Caco-2 (cell line): ENCODE measurements at regions not wholly inside any gene's neighbourhood (a gene's known extent, or its start where the extent isn't known, plus 50 kb on each side); places are given as distances from the start of the nearest gene placed in this dataset.
"Not testable (repeated sequence)": the region's sequence is repeated elsewhere in the genome, so short reads cannot be mapped to it uniquely, and the experiment has no call there.

Experiments
- BruUV-seq: library from RNA; stranded (reverse); fragments of 400-500 nt; replicated peaks from 2 replicates; lab custom pipeline; 2021; lab: Mats Ljungman, UMichigan
- CTCF ChIA-PET: fragments of 300-600 bp; sonication (Branson Sonifier 250); formaldehyde crosslinking; loops from one replicate; lab custom pipeline; 2022; ENCODE audit warnings: antibody characterized with exemption; lab: Charles Lee
- POLR2A ChIA-PET: fragments of 300-600 bp; sonication (Branson Sonifier 250); formaldehyde crosslinking; loops from one replicate; lab custom pipeline; 2022; ENCODE audit warnings: antibody characterized with exemption; lab: Charles Lee
- DNase-seq, 2 experiments: peaks; one replicate each; pipeline versions ENCODE4 v3.0.0 to v3.0.0-alpha.2; 2020 to 2022
- H3K27me3 ChIP-seq: replicated peaks from 2 replicates; pipeline ENCODE4 v1.6.0; 2011; ENCODE audit warnings: low read length; ENCODE audit not compliant: control insufficient read depth, insufficient read depth
- H3K36me3 ChIP-seq: 2 replicates; pipeline ENCODE4 v1.5.1; 2011; ENCODE audit warnings: low read length; ENCODE audit not compliant: control insufficient read depth, insufficient read depth
- H3K4me1 ChIP-seq: fragments of 250-450 bp; sonication (Bioruptor Pico); 2 replicates; pipeline ENCODE4 v1.5.1; 2020; ENCODE audit warnings: mild to moderate bottlenecking
- H3K4me3 ChIP-seq: 2 replicates; pipeline ENCODE4 v1.5.1; 2011; ENCODE audit warnings: low read depth, mild to moderate bottlenecking, control low read depth, low read length
- H3K9me3 ChIP-seq: fragments of 250-450 bp; sonication (Bioruptor Pico); 2 replicates; pipeline ENCODE4 v1.5.1; 2020; ENCODE audit warnings: mild to moderate bottlenecking, moderate library complexity
- H3K27ac Mint-ChIP-seq: one replicate; pipeline ENCODE4 v1.8.0; 2022; ENCODE audit warnings: mixed read lengths; ENCODE audit not compliant: unreplicated experiment
- H3K27me3 Mint-ChIP-seq: one replicate; pipeline ENCODE4 v1.8.0; 2022; ENCODE audit warnings: mixed read lengths; ENCODE audit not compliant: insufficient read depth, unreplicated experiment
- H3K36me3 Mint-ChIP-seq: one replicate; pipeline ENCODE4 v1.8.0; 2022; ENCODE audit warnings: mild to moderate bottlenecking, mixed read lengths; ENCODE audit not compliant: insufficient read depth, unreplicated experiment
- H3K4me1 Mint-ChIP-seq: one replicate; pipeline ENCODE4 v1.8.0; 2022; ENCODE audit warnings: low read depth, mixed read lengths; ENCODE audit not compliant: unreplicated experiment
- H3K4me3 Mint-ChIP-seq: one replicate; pipeline ENCODE4 v1.8.0; 2022; ENCODE audit warnings: mild to moderate bottlenecking, moderate library complexity, mixed read lengths; ENCODE audit not compliant: unreplicated experiment
- H3K9me3 Mint-ChIP-seq: one replicate; pipeline ENCODE4 v1.8.0; 2022; ENCODE audit warnings: mixed read lengths; ENCODE audit not compliant: unreplicated experiment
- intact Hi-C: fragments of 100-400 bp; cut with micrococcal nuclease; formaldehyde crosslinking; loops from one replicate; pipeline ENCODE4 v1.10.0; 2022; ENCODE audit not compliant: unreplicated experiment
- TF ChIP-seq, protein P1 (sequence below), 2 experiments: fragments of 200-600 bp in 1 of 2; IDR thresholded peaks; 1 replicate in 1 of 2; 2 replicates in 1 of 2; pipeline versions ENCODE4 v1.5.1 to v1.8.0; 2011 to 2022; ENCODE audit warnings: antibody characterized with exemption in 1 of 2, control low read depth in 1 of 2, inconsistent platforms in 1 of 2, low read depth in 1 of 2, low read length in 1 of 2, mild to moderate bottlenecking in 1 of 2, moderate library complexity in 1 of 2; ENCODE audit not compliant: insufficient read depth in 1 of 2, severe bottlenecking in 1 of 2, unreplicated experiment in 1 of 2

DNA sequence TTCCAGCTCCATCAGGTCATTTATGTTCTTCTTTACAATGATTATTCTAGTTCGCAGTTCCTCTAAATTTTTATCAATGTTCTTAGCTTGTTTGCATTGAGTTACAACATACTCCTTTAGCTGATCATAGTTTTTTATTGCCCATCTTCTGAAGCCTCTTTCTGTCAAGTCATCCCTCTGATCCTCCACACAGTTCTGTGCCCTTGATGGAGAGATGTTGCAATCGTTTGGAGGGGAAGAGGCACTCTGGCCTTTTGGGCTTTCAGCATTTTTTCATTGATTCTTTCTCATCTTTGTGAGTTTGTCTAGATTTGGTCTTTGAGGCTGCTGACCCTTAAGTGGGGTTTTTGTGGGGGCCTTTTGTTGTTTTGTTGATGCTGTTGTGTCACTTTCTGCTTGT, 234.6 kb upstream of the CBLB start:
- Mint-ChIP-seq H3K36me3 (no peaks in the 10 kb centered on the region), H3K27ac (no peak overlapping the region), H3K4me3 (no peak overlapping the region), H3K4me1 (no peaks in the 10 kb centered on the region), H3K27me3 (no peaks in the 10 kb centered on the region), H3K9me3 (peaks cover 44% of the 10 kb centered on the region)
- POLR2A ChIA-PET: no interaction called here
- H3K4me3 ChIP-seq: no peak overlapping the region
- no TSS peak for BruUV-seq
- intact Hi-C loops: no loop called here
- no peaks in the 10 kb centered on the region; the same call in 1 of the 2 replicates for H3K4me1 ChIP-seq
- DNase-seq: no peak
- no peaks in the 10 kb centered on the region for H3K36me3 ChIP-seq
- no peaks in the 10 kb centered on the region for H3K9me3 ChIP-seq
- CTCF ChIA-PET: no interaction called here
- H3K27me3 ChIP-seq: no peaks in the 10 kb centered on the region
- TF ChIP-seq, protein P1, sequence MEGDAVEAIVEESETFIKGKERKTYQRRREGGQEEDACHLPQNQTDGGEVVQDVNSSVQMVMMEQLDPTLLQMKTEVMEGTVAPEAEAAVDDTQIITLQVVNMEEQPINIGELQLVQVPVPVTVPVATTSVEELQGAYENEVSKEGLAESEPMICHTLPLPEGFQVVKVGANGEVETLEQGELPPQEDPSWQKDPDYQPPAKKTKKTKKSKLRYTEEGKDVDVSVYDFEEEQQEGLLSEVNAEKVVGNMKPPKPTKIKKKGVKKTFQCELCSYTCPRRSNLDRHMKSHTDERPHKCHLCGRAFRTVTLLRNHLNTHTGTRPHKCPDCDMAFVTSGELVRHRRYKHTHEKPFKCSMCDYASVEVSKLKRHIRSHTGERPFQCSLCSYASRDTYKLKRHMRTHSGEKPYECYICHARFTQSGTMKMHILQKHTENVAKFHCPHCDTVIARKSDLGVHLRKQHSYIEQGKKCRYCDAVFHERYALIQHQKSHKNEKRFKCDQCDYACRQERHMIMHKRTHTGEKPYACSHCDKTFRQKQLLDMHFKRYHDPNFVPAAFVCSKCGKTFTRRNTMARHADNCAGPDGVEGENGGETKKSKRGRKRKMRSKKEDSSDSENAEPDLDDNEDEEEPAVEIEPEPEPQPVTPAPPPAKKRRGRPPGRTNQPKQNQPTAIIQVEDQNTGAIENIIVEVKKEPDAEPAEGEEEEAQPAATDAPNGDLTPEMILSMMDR (IDR thresholded peaks at IDR 0.05; ENCODE audit: insufficient read depth in 1 of 2, low read depth in 1 of 2, low read length in 1 of 2, severe bottlenecking in 1 of 2, unreplicated experiment in 1 of 2): no peak

DNA sequence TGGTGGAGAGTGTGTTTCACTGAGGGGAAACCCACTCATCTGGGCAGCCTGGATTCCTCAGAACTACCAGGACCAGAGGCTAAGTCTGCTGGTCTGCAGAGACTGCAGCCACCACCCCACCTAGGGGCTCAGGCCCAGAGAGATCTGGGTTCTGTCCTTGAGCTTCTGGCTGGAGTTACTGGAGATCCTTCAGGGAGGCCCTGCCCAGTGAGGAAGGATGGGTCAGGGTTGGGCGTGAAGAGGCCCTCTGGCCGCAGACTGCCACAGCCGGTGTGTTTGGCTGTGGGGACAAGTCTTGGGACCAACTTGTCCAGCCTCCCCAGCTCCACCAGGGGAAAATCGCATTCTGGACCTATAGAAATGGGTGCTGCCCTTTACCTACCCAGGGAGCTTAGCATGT, 235.3 kb upstream of the CBLB start:
- Mint-ChIP-seq H3K27ac (no peak overlapping the region), H3K4me3 (no peak overlapping the region), H3K27me3 (no peaks in the 10 kb centered on the region), H3K9me3 (peaks cover 39% of the 10 kb centered on the region), H3K36me3 (no peaks in the 10 kb centered on the region), H3K4me1 (no peaks in the 10 kb centered on the region)
- no peaks in the 10 kb centered on the region for H3K36me3 ChIP-seq
- no peak overlapping the region for H3K4me3 ChIP-seq
- no peaks in the 10 kb centered on the region for H3K9me3 ChIP-seq
- intact Hi-C loops: no loop called here
- H3K27me3 ChIP-seq: no peaks in the 10 kb centered on the region
- no TSS peak for BruUV-seq
- DNase-seq: no peak
- TF ChIP-seq, protein P1 (IDR thresholded peaks at IDR 0.05; ENCODE audit: insufficient read depth in 1 of 2, low read depth in 1 of 2, low read length in 1 of 2, severe bottlenecking in 1 of 2, unreplicated experiment in 1 of 2): no peak
- CTCF ChIA-PET: no interaction called here
- no peaks in the 10 kb centered on the region; the same call in 1 of the 2 replicates for H3K4me1 ChIP-seq
- POLR2A ChIA-PET: no interaction called here

DNA sequence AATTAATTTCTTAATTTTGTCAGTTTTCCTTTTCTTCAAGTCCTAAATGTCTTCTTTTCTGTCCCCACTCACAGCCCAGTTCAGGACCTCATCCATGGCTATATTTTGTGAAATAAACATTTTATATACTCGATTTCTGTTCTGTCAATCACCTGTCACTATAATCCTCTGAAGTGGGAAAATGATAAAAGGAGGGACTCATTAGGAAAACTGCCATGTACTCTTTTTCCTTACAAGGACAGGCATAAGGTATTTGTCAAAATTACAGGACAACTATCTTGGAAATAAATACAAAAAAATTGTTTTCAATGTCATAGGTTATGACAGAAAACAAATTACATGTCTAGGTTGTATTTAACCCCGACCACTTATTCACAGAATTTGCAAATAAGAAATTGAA, 240.1 kb upstream of the CBLB start:
- no peak overlapping the region for H3K27ac Mint-ChIP-seq
- H3K9me3 Mint-ChIP-seq: no peaks in the 10 kb centered on the region
- H3K9me3 ChIP-seq: no peaks in the 10 kb centered on the region
- intact Hi-C loops: no loop called here
- no peaks in the 10 kb centered on the region for H3K36me3 ChIP-seq
- POLR2A ChIA-PET: no interaction called here
- no peaks in the 10 kb centered on the region for H3K27me3 ChIP-seq
- no peak for DNase-seq
- no peaks in the 10 kb centered on the region; the same call in 1 of the 2 replicates for H3K4me1 ChIP-seq
- no TSS peak for BruUV-seq
- no peaks in the 10 kb centered on the region for H3K36me3 Mint-ChIP-seq
- CTCF ChIA-PET: no interaction called here
- H3K4me3 ChIP-seq: no peak overlapping the region
- peaks cover 7% of the 10 kb centered on the region for H3K4me1 Mint-ChIP-seq
- TF ChIP-seq, protein P1 (IDR thresholded peaks at IDR 0.05; ENCODE audit: insufficient read depth in 1 of 2, low read depth in 1 of 2, low read length in 1 of 2, severe bottlenecking in 1 of 2, unreplicated experiment in 1 of 2): no peak
- no peaks in the 10 kb centered on the region for H3K27me3 Mint-ChIP-seq
- no peak overlapping the region for H3K4me3 Mint-ChIP-seq

DNA sequence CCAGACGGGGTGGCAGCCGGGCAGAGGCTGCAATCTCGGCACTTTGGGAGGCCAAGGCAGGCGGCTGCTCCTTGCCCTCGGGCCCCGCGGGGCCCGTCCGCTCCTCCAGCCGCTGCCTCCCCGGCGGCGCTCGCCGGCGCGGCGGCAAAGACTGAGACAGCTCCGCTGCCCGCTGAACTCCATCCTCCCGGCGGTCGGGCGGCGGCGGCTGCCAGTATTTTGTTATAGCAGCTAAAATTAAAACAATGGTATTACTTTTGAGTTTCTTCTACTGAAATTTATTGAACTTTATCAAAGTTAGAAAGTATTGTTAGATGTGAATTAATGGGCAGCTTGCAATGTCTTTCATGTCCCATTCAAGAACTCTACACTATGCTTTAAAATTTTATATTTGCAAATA, 243.7 kb upstream of the CBLB start:
- H3K27me3 ChIP-seq, H3K9me3 ChIP-seq, H3K4me3 ChIP-seq, DNase-seq, CTCF ChIA-PET, intact Hi-C loops, H3K27ac Mint-ChIP-seq, H3K36me3 ChIP-seq, BruUV-seq, POLR2A ChIA-PET, H3K4me1 ChIP-seq, H3K4me3 Mint-ChIP-seq, H3K9me3 Mint-ChIP-seq, H3K36me3 Mint-ChIP-seq, H3K27me3 Mint-ChIP-seq: not testable (repeated sequence)
- peaks cover 13% of the 10 kb centered on the region for H3K4me1 Mint-ChIP-seq
